Endothelial cell of umbilical vein (primary cell): ENCODE measurements at regions not wholly inside any gene's neighbourhood (a gene's known extent, or its start where the extent isn't known, plus 50 kb on each side); places are given as distances from the start of the nearest gene placed in this dataset.

Experiments
- BruUV-seq: library from RNA; stranded (reverse); fragments of 400-500 nt; replicated peaks from 2 replicates; lab custom pipeline; 2021; lab: Mats Ljungman, UMichigan
- CTCF ChIA-PET: fragments of 300-600, 350-600 bp; sonication (Branson Sonifier 250); formaldehyde crosslinking; loops from one replicate; lab custom pipeline; 2021; ENCODE audit warnings: antibody characterized with exemption, inconsistent platforms; lab: Charles Lee
- POLR2A ChIA-PET: fragments of 300-600, 350-600 bp; sonication (Branson Sonifier 250); formaldehyde crosslinking; loops from one replicate; lab custom pipeline; 2021; ENCODE audit warnings: antibody characterized with exemption, inconsistent platforms; lab: Charles Lee
- DNase-seq: peaks from one replicate; pipeline ENCODE4 v3.0.0-alpha.2; 2011; ENCODE audit warnings: low read depth, low spot score
- FAIRE-seq: peaks from 2 replicates; lab custom pipeline; 2011; peaks lifted over from hg19 to GRCh38; lab: Jason Lieb, UNC
- H2AFZ ChIP-seq: 2 replicates; pipeline ENCODE4 v1.6.0; 2012; ENCODE audit warnings: low read depth, low read length, control low read depth, inconsistent platforms
- H3K27ac ChIP-seq: 2 replicates; pipeline ENCODE4 v1.5.1; 2011; ENCODE audit warnings: low read depth, mild to moderate bottlenecking, control low read depth, low read length, moderate library complexity; ENCODE audit not compliant: insufficient read depth
- H3K27me3 ChIP-seq, 2 experiments: 2 replicates each; pipeline versions ENCODE4 v1.6.0 to v1.6.1; 2011; ENCODE audit warnings: low read length in 2 of 2, mixed read lengths in 1 of 2; ENCODE audit not compliant: control insufficient read depth in 2 of 2, insufficient read depth in 2 of 2
- H3K36me3 ChIP-seq, 2 experiments: 2 replicates in 1 of 2; 3 replicates in 1 of 2; pipeline ENCODE4 v1.5.1; 2011; ENCODE audit warnings: low read length in 2 of 2, mild to moderate bottlenecking in 1 of 2, moderate library complexity in 1 of 2; ENCODE audit not compliant: control insufficient read depth in 2 of 2, insufficient read depth in 2 of 2; ENCODE audit errors: extremely low read depth in 1 of 2
- H3K4me1 ChIP-seq: 3 replicates; pipeline ENCODE4 v1.5.1; 2011; ENCODE audit warnings: mild to moderate bottlenecking, low read length; ENCODE audit not compliant: control insufficient read depth, insufficient read depth; ENCODE audit errors: extremely low read depth
- H3K4me2 ChIP-seq: 2 replicates; pipeline ENCODE4 v1.6.1; 2011; ENCODE audit warnings: low read length, control low read depth, mixed read lengths; ENCODE audit not compliant: insufficient read depth
- H3K4me3 ChIP-seq, 3 experiments: fragments of 200-600 bp in 1 of 3; sonication (generic), shearing (Covaris generic) in 1 of 3; replicated peaks in 1 of 3; 2 replicates each; pipeline ENCODE4 v1.5.1; 2011 to 2016; ENCODE audit warnings: control low read depth in 3 of 3, low read length in 3 of 3, mild to moderate bottlenecking in 2 of 3, inconsistent platforms in 1 of 3, low read depth in 1 of 3, moderate library complexity in 1 of 3; ENCODE audit not compliant: insufficient read depth in 1 of 3
- H3K79me2 ChIP-seq: 2 replicates; pipeline ENCODE4 v1.6.0; 2012; ENCODE audit warnings: low read length, inconsistent platforms; ENCODE audit not compliant: control insufficient read depth, insufficient read depth
- H3K9ac ChIP-seq: replicated peaks from 2 replicates; pipeline ENCODE3; 2011; ENCODE audit warnings: low read length, control low read depth; ENCODE audit not compliant: insufficient read depth; ENCODE audit errors: extremely low read depth
- H3K9me1 ChIP-seq: replicated peaks from 3 replicates; pipeline ENCODE4 v1.6.0; 2011; ENCODE audit warnings: mild to moderate bottlenecking, low read length; ENCODE audit not compliant: control insufficient read depth, insufficient read depth; ENCODE audit errors: extremely low read depth
- H3K9me3 ChIP-seq: replicated peaks from 2 replicates; pipeline ENCODE4 v1.5.1; 2012; ENCODE audit warnings: low read length, inconsistent platforms; ENCODE audit not compliant: control insufficient read depth, insufficient read depth
- H4K20me1 ChIP-seq: replicated peaks from 2 replicates; pipeline ENCODE3; 2011; ENCODE audit warnings: mild to moderate bottlenecking, low read length; ENCODE audit not compliant: control insufficient read depth, insufficient read depth; ENCODE audit errors: extremely low read depth
- CTCF ChIP-seq, 2 donors: IDR thresholded peaks; 1 replicate in 1 of 2; 2 replicates in 1 of 2; pipeline ENCODE4 v1.5.1; 2011; ENCODE audit warnings: low read length in 2 of 2, mild to moderate bottlenecking in 2 of 2, moderate library complexity in 2 of 2, control low read depth in 1 of 2, inconsistent platforms in 1 of 2, low read depth in 1 of 2; ENCODE audit not compliant: insufficient read depth in 1 of 2; ENCODE audit errors: extremely low read depth in 1 of 2
- EZH2 ChIP-seq: IDR thresholded peaks from 2 replicates; pipeline ENCODE4 v1.6.1; 2012; ENCODE audit warnings: borderline replicate concordance, low read depth, mild to moderate bottlenecking, moderate library complexity, low read length, inconsistent platforms; ENCODE audit not compliant: severe bottlenecking
- FOS ChIP-seq: IDR thresholded peaks from 2 replicates; pipeline ENCODE4 v1.6.1; 2011; ENCODE audit warnings: mild to moderate bottlenecking, low read length, moderate library complexity, borderline replicate concordance; ENCODE audit not compliant: insufficient read depth
- GATA2 ChIP-seq: IDR thresholded peaks from 2 replicates; pipeline ENCODE4 v1.7.0; 2011; ENCODE audit warnings: low read depth, mild to moderate bottlenecking, moderate library complexity, mixed read lengths, low read length; ENCODE audit not compliant: insufficient read length, insufficient read depth
- JUN ChIP-seq: IDR thresholded peaks from 2 replicates; pipeline ENCODE4 v1.6.1; 2011; ENCODE audit warnings: borderline replicate concordance, low read depth; ENCODE audit not compliant: insufficient read length, insufficient read depth
- MAX ChIP-seq: IDR thresholded peaks from 2 replicates; pipeline ENCODE4 v1.6.1; 2011; ENCODE audit not compliant: insufficient read depth, insufficient read length
- MYC ChIP-seq: IDR thresholded peaks from one replicate; pipeline ENCODE4 v1.6.1; 2011; ENCODE audit warnings: mild to moderate bottlenecking, low read depth, low read length
- POLR2A ChIP-seq: IDR thresholded peaks from 2 replicates; pipeline ENCODE4 v1.6.1; 2012; ENCODE audit warnings: low read depth, mild to moderate bottlenecking, control low read depth, low read length
- POLR2AphosphoS5 ChIP-seq: IDR thresholded peaks from 2 replicates; pipeline ENCODE4 v1.6.1; 2012; ENCODE audit warnings: low read depth, mild to moderate bottlenecking, control low read depth, low read length, moderate library complexity; ENCODE audit not compliant: insufficient read depth
- dilution Hi-C: fragments of 300-500 bp; cut with MboI; formaldehyde crosslinking; loops from one replicate; pipeline ENCODE4 v1.15.0; 2019; ENCODE audit warnings: low sequenced_read_pairs; ENCODE audit not compliant: extremely low pct_ligation_motif_present
- intact Hi-C: fragments of 100-400 bp; cut with micrococcal nuclease; formaldehyde crosslinking; loops from one replicate; pipeline ENCODE4 v1.10.0; 2022

- H3K4me1 ChIP-seq = peaks cover 16% of the 10 kb centered on the region
- no peak overlapping the region for H2AFZ ChIP-seq
- H3K4me2 ChIP-seq = no peak overlapping the region
- ChIA-PET CTCF (no interaction called here), POLR2A (no interaction called here)
- no peaks in the 10 kb centered on the region for H3K27me3 ChIP-seq
- no peak overlapping the region for H3K9ac ChIP-seq
- dilution Hi-C loops = no loop called here
- no peak for FAIRE-seq
- H4K20me1 ChIP-seq = no peaks in the 10 kb centered on the region
- BruUV-seq = no TSS peak
- TF ChIP-seq MAX (no peak), GATA2 (no peak), FOS (no peak), CTCF (IDR thresholded peaks at IDR 0.05; ENCODE audit: extremely low read depth in 1 of 2, insufficient read depth in 1 of 2, low read depth in 1 of 2, low read length in 2 of 2) (no peak), JUN (no peak), POLR2A (no peak), EZH2 (no peak), POLR2AphosphoS5 (no peak), MYC (no peak)
- H3K4me3 ChIP-seq = no peak overlapping the region
- no peaks in the 10 kb centered on the region for H3K9me3 ChIP-seq
- no peaks in the 10 kb centered on the region for H3K79me2 ChIP-seq
- intact Hi-C loops = no loop called here
- H3K9me1 ChIP-seq = no peaks in the 10 kb centered on the region
- no peak overlapping the region for H3K27ac ChIP-seq
- H3K36me3 ChIP-seq = no peaks in the 10 kb centered on the region
- no peak for DNase-seq
Observed at GRCh38 chr4:128550060-128550459, 259.4 kb upstream of the JADE1 start.
